NB4 (cell line): ENCODE measurements at regions not wholly inside any gene's neighbourhood (a gene's known extent, or its start where the extent isn't known, plus 50 kb on each side); places are given as distances from the start of the nearest gene placed in this dataset.

ENCODE experiments used
- DNase-seq: peaks from one replicate; pipeline ENCODE4 v3.0.0; 2010; ENCODE audit warnings: low read depth
- H3K4me3 ChIP-seq: one replicate; pipeline ENCODE4 v1.5.1; 2011; ENCODE audit warnings: mild to moderate bottlenecking, low read depth, low read length, moderate library complexity
- CTCF ChIP-seq: IDR thresholded peaks from one replicate; pipeline ENCODE4 v1.5.1; 2012; ENCODE audit warnings: low read depth, low read length
- MYC ChIP-seq: IDR thresholded peaks from 2 replicates; pipeline ENCODE4 v1.6.1; 2011; ENCODE audit warnings: low read depth, low read length
- POLR2A ChIP-seq: IDR thresholded peaks from 2 replicates; pipeline ENCODE4 v1.6.1; 2011; ENCODE audit warnings: mild to moderate bottlenecking; ENCODE audit not compliant: insufficient read length; ENCODE audit errors: extremely low read depth
- TF ChIP-seq, protein P1 (sequence below): IDR thresholded peaks from 2 replicates; pipeline ENCODE4 v1.6.1; 2011; ENCODE audit warnings: low read depth, low read length

- H3K4me3 ChIP-seq = no peak overlapping the region
- DNase-seq = peak; percentile 37
- TF ChIP-seq MYC (no peak), CTCF (no peak), POLR2A (no peak)
- TF ChIP-seq, protein P1, sequence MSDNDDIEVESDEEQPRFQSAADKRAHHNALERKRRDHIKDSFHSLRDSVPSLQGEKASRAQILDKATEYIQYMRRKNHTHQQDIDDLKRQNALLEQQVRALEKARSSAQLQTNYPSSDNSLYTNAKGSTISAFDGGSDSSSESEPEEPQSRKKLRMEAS = no peak
Measured at GRCh38 chr5:172549696-172550095, 91.4 kb upstream of the NEURL1B start.

GRCh38 chr5:172548981-172549687 is 91.9 kb upstream of the NEURL1B start:
- no peak for TF ChIP-seq POLR2A
- no peak for TF ChIP-seq CTCF
- TF ChIP-seq MYC = no peak
- TF ChIP-seq, protein P1 = no peak
- DNase-seq = no peak
- H3K4me3 ChIP-seq = no peak overlapping the region

GRCh38 chr5:172548311-172548731 is 92.7 kb upstream of the NEURL1B start:
- no peak overlapping the region for H3K4me3 ChIP-seq
- DNase-seq = no peak
- TF ChIP-seq POLR2A (no peak), MYC (no peak), CTCF (no peak)
- TF ChIP-seq, protein P1 = no peak

- H3K4me3 ChIP-seq = no peak overlapping the region
- TF ChIP-seq POLR2A = no peak
- no peak for DNase-seq
Measured at GRCh38 chr5:172546196-172546595, 91.9 kb upstream of the SH3PXD2B start.

DNA sequence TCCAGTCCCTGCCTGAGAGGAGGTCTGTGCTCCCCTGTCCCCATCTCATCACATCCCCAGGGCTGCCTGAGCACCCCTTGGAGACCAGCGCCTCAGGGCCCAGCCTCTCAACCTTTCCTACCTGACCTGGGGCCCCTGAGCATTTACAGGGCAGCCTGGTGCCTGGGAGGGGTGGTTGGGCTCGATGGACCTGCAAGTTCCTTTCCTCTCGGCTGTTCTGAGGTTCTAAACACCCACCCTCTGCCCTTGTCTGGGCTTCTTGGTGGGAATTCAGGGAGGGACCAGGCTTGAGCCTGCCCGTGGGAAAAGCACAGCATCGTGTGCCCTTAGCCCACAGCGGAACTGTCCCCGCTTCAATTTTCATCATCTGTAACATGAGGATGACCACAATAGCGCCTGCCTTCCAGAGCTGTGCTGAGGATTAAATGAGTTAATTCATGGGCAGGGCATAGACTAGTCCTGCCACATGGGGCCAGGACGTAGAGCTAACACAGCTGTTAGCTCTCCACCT is 91.0 kb upstream of the SH3PXD2B start:
- no peak for DNase-seq
- TF ChIP-seq CTCF = no peak
- TF ChIP-seq, protein P1 = no peak
- no peak for TF ChIP-seq POLR2A
- no peak for TF ChIP-seq MYC
- no peak overlapping the region for H3K4me3 ChIP-seq

DNA sequence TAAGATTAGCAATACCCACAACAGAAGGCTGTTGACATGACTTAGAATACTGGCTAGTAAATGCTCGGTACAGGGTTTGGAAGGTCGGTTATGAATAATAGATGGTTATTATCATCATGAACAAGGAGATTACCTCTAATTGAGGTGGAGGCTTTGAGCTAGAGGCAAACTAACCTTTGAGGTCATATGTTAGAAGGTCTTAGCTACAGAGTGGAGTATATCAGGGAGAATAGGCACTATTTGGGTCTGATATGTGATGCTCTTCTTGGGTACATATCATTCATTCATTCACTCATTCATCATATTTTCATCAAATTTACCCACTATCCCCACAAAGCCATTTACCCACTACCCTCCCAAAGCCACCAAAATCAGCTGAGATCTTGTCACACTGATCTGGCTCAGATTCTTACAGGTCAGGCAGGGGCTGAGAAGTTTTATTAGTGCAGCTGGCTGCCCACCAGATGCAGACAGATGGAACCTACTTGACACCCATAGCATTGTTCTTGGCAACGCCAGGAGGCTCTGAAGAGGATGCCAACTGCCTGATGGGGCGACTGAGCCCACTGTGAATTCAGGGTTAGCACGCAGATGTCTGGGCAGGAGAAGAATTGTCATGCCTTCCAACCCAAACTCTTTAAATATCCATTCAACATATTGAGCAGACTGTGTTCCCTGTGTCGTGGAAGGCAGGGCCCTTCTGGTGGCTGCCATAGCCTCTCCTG is 90.2 kb upstream of the SH3PXD2B start:
- DNase-seq = no peak
- TF ChIP-seq MYC = no peak
- no peak for TF ChIP-seq POLR2A
- no peak for TF ChIP-seq CTCF
- TF ChIP-seq, protein P1 = no peak
- H3K4me3 ChIP-seq = no peak overlapping the region
